Stomach (tissue), 8 donors: ENCODE measurements at regions not wholly inside any gene's neighbourhood (a gene's known extent, or its start where the extent isn't known, plus 50 kb on each side); places are given as distances from the start of the nearest gene placed in this dataset.

Experiments used
- DNase-seq, 2 donors: peaks; one replicate each; pipeline versions ENCODE4 v3.0.0 to v3.0.0-alpha.2; 2013 to 2019
- H3K27ac ChIP-seq, 5 donors: fragments of 200-600 bp in 4 of 5; sonication (generic) in 4 of 5; one replicate each; pipeline ENCODE4 v1.5.1; 2013 to 2019; ENCODE audit warnings: mild to moderate bottlenecking in 1 of 5, moderate library complexity in 1 of 5
- H3K27me3 ChIP-seq, 3 donors: fragments of 200-600 bp; sonication (generic); one replicate each; pipeline ENCODE4 v1.5.1; 2017 to 2019; ENCODE audit warnings: mixed run types in 1 of 3
- H3K36me3 ChIP-seq, 4 donors: fragments of 200-600 bp; sonication (generic); 1 replicate in 3 of 4; 2 replicates in 1 of 4; pipeline ENCODE4 v1.5.1; 2016 to 2019
- H3K4me1 ChIP-seq, 4 donors: fragments of 200-600 bp; sonication (generic); one replicate each; pipeline ENCODE4 v1.5.1; 2016 to 2019
- H3K4me3 ChIP-seq, 4 donors: fragments of 200-600 bp; sonication (generic) in 3 of 4; one replicate each; pipeline ENCODE4 v1.5.1; 2016 to 2019; ENCODE audit warnings: mild to moderate bottlenecking in 1 of 4
- H3K9me3 ChIP-seq, 4 donors: fragments of 200-600 bp; sonication (generic); one replicate each; pipeline ENCODE4 v1.5.1; 2016 to 2019
- CTCF ChIP-seq, 7 experiments: fragments of 450-650 bp in 4 of 7; fragments of 200-600 bp in 3 of 7; sonication (generic) in 3 of 7; IDR thresholded peaks; one replicate each; pipeline ENCODE4 v1.5.1; 2016 to 2019; ENCODE audit warnings: antibody characterized with exemption in 7 of 7, control low read depth in 2 of 7, mild to moderate bottlenecking in 1 of 7
- EP300 ChIP-seq: sonication (generic); formaldehyde crosslinking; IDR thresholded peaks from one replicate; pipeline ENCODE4 v1.6.1; 2017; ENCODE audit warnings: antibody characterized with exemption
- POLR2A ChIP-seq, 4 donors: fragments of 450-650 bp; IDR thresholded peaks; one replicate each; pipeline ENCODE4 v1.6.1; 2016; ENCODE audit warnings: antibody characterized with exemption in 4 of 4, control low read depth in 2 of 4, mild to moderate bottlenecking in 1 of 4, moderate library complexity in 1 of 4
- POLR2AphosphoS5 ChIP-seq, 3 donors: sonication (generic); formaldehyde crosslinking; IDR thresholded peaks; one replicate each; pipeline ENCODE4 v1.6.1; 2016; ENCODE audit warnings: antibody characterized with exemption in 3 of 3
- WGBS, 5 donors: extraction: QIAGEN DNeasy Blood & Tissue Kit in 3 of 5; methylation state at CpG; one replicate each; pipeline versions ENCODE4 v1.1.5 to v1.1.7; 2013 to 2018; 5-methylcytosine and 5-hydroxymethylcytosine counted together
- intact Hi-C: fragments of 100-400 bp; cut with DNase I; formaldehyde crosslinking; loops from one replicate; pipeline ENCODE4 v1.15.1; 2023; ENCODE audit warnings: low total_unique reads
- donor health status: healthy with polysubstance abuse.
- donor health status: Bipolar disorder and iron deficiency.
- donor health status: healthy.

GRCh38 chr20:24768713-24769601 is 180.1 kb upstream of the CST7 start:
- Histone ChIP-seq H3K27ac (no peak overlapping the region), H3K4me1 (no peaks in the 10 kb centered on the region), H3K4me3 (no peak overlapping the region), H3K27me3 (peaks cover 0 to 10% (median 3%) of the 10 kb centered on the region in 3 donors), H3K36me3 (no peaks in the 10 kb centered on the region), H3K9me3 (no peaks in the 10 kb centered on the region)
- 77 to 86% (median 84%) methylated on average over 9 to 10 of the region's 10 CpGs for WGBS, 5 donors
- TF ChIP-seq POLR2AphosphoS5 (IDR thresholded peaks at IDR 0.05), result no peak
- peak in 1 of 2 donors; percentile 13 for DNase-seq
- intact Hi-C loops, result no loop called here

GRCh38 chr20:24769878-24770627 is 179.0 kb upstream of the CST7 start:
- no peak for TF ChIP-seq EP300
- TF ChIP-seq CTCF (IDR thresholded peaks at IDR 0.05), result no peak
- TF ChIP-seq POLR2AphosphoS5 (IDR thresholded peaks at IDR 0.05), result no peak
- no peak for TF ChIP-seq POLR2A (IDR thresholded peaks at IDR 0.05)
- DNase-seq, result peak in 1 of 2 donors; percentile 21
- Histone ChIP-seq H3K9me3 (no peaks in the 10 kb centered on the region), H3K27me3 (peaks cover 0 to 10% (median 3%) of the 10 kb centered on the region in 3 donors), H3K4me3 (no peak overlapping the region), H3K27ac (no peak overlapping the region), H3K36me3 (no peaks in the 10 kb centered on the region), H3K4me1 (no peaks in the 10 kb centered on the region)
- intact Hi-C loops, result no loop called here
- 91 to 94% (median 92%) methylated on average over 18 of the region's 18 CpGs for WGBS, 5 donors

GRCh38 chr20:24770628-24771541 is 178.2 kb upstream of the CST7 start:
- no peaks in the 10 kb centered on the region for H3K36me3 ChIP-seq
- no peak overlapping the region for H3K27ac ChIP-seq
- intact Hi-C loops, result no loop called here
- H3K9me3 ChIP-seq, result peaks cover 0 to 2% (median 0%) of the 10 kb centered on the region in 4 donors
- no peak overlapping the region for H3K4me3 ChIP-seq
- H3K4me1 ChIP-seq, result no peaks in the 10 kb centered on the region
- H3K27me3 ChIP-seq, result peaks cover 0 to 10% (median 3%) of the 10 kb centered on the region in 3 donors
- 89 to 92% (median 90%) methylated on average over 13 to 17 of the region's 17 CpGs for WGBS, 5 donors
- peak in 1 of 2 donors; percentile 22 for DNase-seq
- TF ChIP-seq POLR2A (IDR thresholded peaks at IDR 0.05) (no peak), CTCF (IDR thresholded peaks at IDR 0.05) (no peak), EP300 (no peak), POLR2AphosphoS5 (IDR thresholded peaks at IDR 0.05) (no peak)

- H3K27me3 ChIP-seq, result peaks cover 0 to 10% (median 3%) of the 10 kb centered on the region in 3 donors
- WGBS, 5 donors, result 61 to 69% (median 67%) methylated on average over 9 of the region's 9 CpGs
- peak in 1 of 2 donors; percentile 24 for DNase-seq
- no peak for TF ChIP-seq POLR2A (IDR thresholded peaks at IDR 0.05)
- no peak for TF ChIP-seq CTCF (IDR thresholded peaks at IDR 0.05)
- TF ChIP-seq EP300, result no peak
- TF ChIP-seq POLR2AphosphoS5 (IDR thresholded peaks at IDR 0.05), result no peak
- intact Hi-C loops, result no loop called here
- H3K4me1 ChIP-seq, result no peaks in the 10 kb centered on the region
- no peak overlapping the region for H3K4me3 ChIP-seq
- no peaks in the 10 kb centered on the region for H3K36me3 ChIP-seq
- H3K27ac ChIP-seq, result no peak overlapping the region
- peaks cover 0 to 3% (median 0%) of the 10 kb centered on the region in 4 donors for H3K9me3 ChIP-seq
Measured at GRCh38 chr20:24771542-24772061, 177.5 kb upstream of the CST7 start.
